SU-DHL-6 (cell line): ENCODE measurements at regions not wholly inside any gene's neighbourhood (a gene's known extent, or its start where the extent isn't known, plus 50 kb on each side); places are given as distances from the start of the nearest gene placed in this dataset.

Experiments
- EZH2phosphoT487 ChIP-seq: fragments of 200-600 bp; sonication (generic), shearing (Covaris generic); conservative IDR thresholded peaks from 2 replicates; pipeline ENCODE4 v1.6.1; 2018; ENCODE audit warnings: mild to moderate bottlenecking, antibody characterized with exemption, low read length, moderate library complexity, mixed read lengths
- TF ChIP-seq, protein P1 (sequence below): fragments of 200-600 bp; sonication (generic); IDR thresholded peaks from one replicate; pipeline ENCODE4 v1.5.1; 2017; ENCODE audit warnings: antibody characterized with exemption, mild to moderate bottlenecking, low read length, moderate library complexity; ENCODE audit not compliant: insufficient read depth, poor library complexity, severe bottlenecking

GRCh38 chrX:20374450-20374849 lies 107.7 kb upstream of the RPS6KA3 start:
- TF ChIP-seq, protein P1, sequence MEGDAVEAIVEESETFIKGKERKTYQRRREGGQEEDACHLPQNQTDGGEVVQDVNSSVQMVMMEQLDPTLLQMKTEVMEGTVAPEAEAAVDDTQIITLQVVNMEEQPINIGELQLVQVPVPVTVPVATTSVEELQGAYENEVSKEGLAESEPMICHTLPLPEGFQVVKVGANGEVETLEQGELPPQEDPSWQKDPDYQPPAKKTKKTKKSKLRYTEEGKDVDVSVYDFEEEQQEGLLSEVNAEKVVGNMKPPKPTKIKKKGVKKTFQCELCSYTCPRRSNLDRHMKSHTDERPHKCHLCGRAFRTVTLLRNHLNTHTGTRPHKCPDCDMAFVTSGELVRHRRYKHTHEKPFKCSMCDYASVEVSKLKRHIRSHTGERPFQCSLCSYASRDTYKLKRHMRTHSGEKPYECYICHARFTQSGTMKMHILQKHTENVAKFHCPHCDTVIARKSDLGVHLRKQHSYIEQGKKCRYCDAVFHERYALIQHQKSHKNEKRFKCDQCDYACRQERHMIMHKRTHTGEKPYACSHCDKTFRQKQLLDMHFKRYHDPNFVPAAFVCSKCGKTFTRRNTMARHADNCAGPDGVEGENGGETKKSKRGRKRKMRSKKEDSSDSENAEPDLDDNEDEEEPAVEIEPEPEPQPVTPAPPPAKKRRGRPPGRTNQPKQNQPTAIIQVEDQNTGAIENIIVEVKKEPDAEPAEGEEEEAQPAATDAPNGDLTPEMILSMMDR, result no peak
- no peak for TF ChIP-seq EZH2phosphoT487
